MCF 10A (cell line): ENCODE measurements at regions not wholly inside any gene's neighbourhood (a gene's known extent, or its start where the extent isn't known, plus 50 kb on each side); places are given as distances from the start of the nearest gene placed in this dataset.

Source experiments
- BruUV-seq: library from RNA; stranded (reverse); fragments of 400-500 nt; replicated peaks from 2 replicates; lab custom pipeline; 2021; lab: Mats Ljungman, UMichigan
- CTCF ChIA-PET: fragments of 300-600 bp; sonication (Branson Sonifier 250); formaldehyde crosslinking; extraction: SDS; loops from one replicate; lab custom pipeline; 2021; ENCODE audit warnings: antibody characterized with exemption, inconsistent platforms; lab: Yijun Ruan, JAX
- POLR2A ChIA-PET: fragments of 300-600, 350-650 bp; sonication (Branson Sonifier 250); formaldehyde crosslinking; extraction: SDS; loops from one replicate; lab custom pipeline; 2020; ENCODE audit warnings: antibody characterized with exemption, inconsistent platforms; lab: Yijun Ruan, JAX
- DNase-seq: peaks from one replicate; pipeline ENCODE4 v3.0.0-alpha.2; 2018; ENCODE audit not compliant: unreplicated experiment
- H3K27ac Mint-ChIP-seq: one replicate; pipeline ENCODE4 v1.8.0; 2022; ENCODE audit warnings: mild to moderate bottlenecking, low read depth, mixed read lengths; ENCODE audit not compliant: unreplicated experiment
- H3K27me3 Mint-ChIP-seq: one replicate; pipeline ENCODE4 v1.8.0; 2022; ENCODE audit warnings: mixed read lengths; ENCODE audit not compliant: insufficient read depth, unreplicated experiment
- H3K36me3 Mint-ChIP-seq: one replicate; pipeline ENCODE4 v1.8.0; 2022; ENCODE audit warnings: mild to moderate bottlenecking, moderate library complexity, mixed read lengths; ENCODE audit not compliant: insufficient read depth, unreplicated experiment
- H3K4me1 Mint-ChIP-seq: one replicate; pipeline ENCODE4 v1.8.0; 2022; ENCODE audit warnings: mixed read lengths; ENCODE audit not compliant: insufficient read depth, unreplicated experiment
- H3K4me3 Mint-ChIP-seq: one replicate; pipeline ENCODE4 v1.8.0; 2022; ENCODE audit warnings: mild to moderate bottlenecking, moderate library complexity, mixed read lengths; ENCODE audit not compliant: unreplicated experiment
- H3K9me3 Mint-ChIP-seq: one replicate; pipeline ENCODE4 v1.8.0; 2022; ENCODE audit warnings: mixed read lengths; ENCODE audit not compliant: unreplicated experiment
- intact Hi-C: fragments of 100-400 bp; cut with micrococcal nuclease; formaldehyde crosslinking; loops from 2 replicates; pipeline ENCODE4 v1.14.1; 2022
- TF ChIP-seq, protein P1 (sequence below): fragments of 200-600 bp; IDR thresholded peaks from one replicate; pipeline ENCODE4 v1.8.0; 2022; ENCODE audit warnings: antibody characterized with exemption, mild to moderate bottlenecking; ENCODE audit not compliant: unreplicated experiment

- Mint-ChIP-seq H3K27ac (peak overlapping the region; percentile 74), H3K9me3 (no peaks in the 10 kb centered on the region), H3K4me1 (peaks cover 35% of the 10 kb centered on the region), H3K4me3 (no peak overlapping the region), H3K36me3 (no peaks in the 10 kb centered on the region), H3K27me3 (no peaks in the 10 kb centered on the region)
- intact Hi-C loops: no loop called here
- ChIA-PET POLR2A (interaction anchor here (0.5 kb wide), 1 partner anchor 8 kb away, joined by 3 read pairs; no protein-coding TSS in a partner anchor), CTCF (interaction anchor here (0.6 kb wide), 1 partner anchor 48 kb away, joined by 3 read pairs; no protein-coding TSS in a partner anchor)
- DNase-seq: no peak
- BruUV-seq: no TSS peak
- TF ChIP-seq, protein P1, sequence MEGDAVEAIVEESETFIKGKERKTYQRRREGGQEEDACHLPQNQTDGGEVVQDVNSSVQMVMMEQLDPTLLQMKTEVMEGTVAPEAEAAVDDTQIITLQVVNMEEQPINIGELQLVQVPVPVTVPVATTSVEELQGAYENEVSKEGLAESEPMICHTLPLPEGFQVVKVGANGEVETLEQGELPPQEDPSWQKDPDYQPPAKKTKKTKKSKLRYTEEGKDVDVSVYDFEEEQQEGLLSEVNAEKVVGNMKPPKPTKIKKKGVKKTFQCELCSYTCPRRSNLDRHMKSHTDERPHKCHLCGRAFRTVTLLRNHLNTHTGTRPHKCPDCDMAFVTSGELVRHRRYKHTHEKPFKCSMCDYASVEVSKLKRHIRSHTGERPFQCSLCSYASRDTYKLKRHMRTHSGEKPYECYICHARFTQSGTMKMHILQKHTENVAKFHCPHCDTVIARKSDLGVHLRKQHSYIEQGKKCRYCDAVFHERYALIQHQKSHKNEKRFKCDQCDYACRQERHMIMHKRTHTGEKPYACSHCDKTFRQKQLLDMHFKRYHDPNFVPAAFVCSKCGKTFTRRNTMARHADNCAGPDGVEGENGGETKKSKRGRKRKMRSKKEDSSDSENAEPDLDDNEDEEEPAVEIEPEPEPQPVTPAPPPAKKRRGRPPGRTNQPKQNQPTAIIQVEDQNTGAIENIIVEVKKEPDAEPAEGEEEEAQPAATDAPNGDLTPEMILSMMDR: no peak
These were observed 140.8 kb upstream of the RASA1 start for GRCh38 chr5:87126869-87127268.

DNA sequence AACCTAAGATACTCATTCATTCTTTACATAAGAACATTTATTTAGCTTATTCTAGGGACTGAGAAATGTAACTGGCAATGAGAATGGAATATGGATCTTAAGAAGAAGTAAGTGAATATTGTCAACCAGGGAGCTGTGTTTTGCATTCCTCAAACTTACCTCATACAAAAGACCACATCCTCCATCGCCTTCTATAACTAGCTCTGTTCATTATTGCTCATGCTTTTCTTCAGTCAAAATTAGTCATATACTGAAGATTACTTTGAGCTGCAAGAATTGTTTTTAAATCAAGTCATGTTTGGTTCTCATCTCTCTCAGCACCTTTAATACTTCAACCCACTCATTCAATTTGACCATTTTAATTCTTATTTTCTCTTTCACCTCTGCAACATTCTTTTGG, 140.3 kb upstream of the RASA1 start:
- Mint-ChIP-seq H3K9me3 (no peaks in the 10 kb centered on the region), H3K4me3 (no peak overlapping the region)
- intact Hi-C loops: no loop called here

GRCh38 chr5:87127956-87128687, 139.6 kb upstream of the RASA1 start:
- peak; percentile 55 for DNase-seq

More for the DNA sequence above, 140.3 kb upstream of the RASA1 start:
- Mint-ChIP-seq H3K36me3 (no peaks in the 10 kb centered on the region), H3K4me1 (peaks cover 30% of the 10 kb centered on the region), H3K27me3 (no peaks in the 10 kb centered on the region), H3K27ac (peak overlapping the region; percentile 74)
- DNase-seq: no peak
- BruUV-seq: no TSS peak
- POLR2A ChIA-PET: interaction anchor here (0.5 to 0.7 kb wide), 2 partner anchors 9 to 12 kb away, joined by 3 read pairs; no protein-coding TSS in a partner anchor
- CTCF ChIA-PET: no interaction called here
- TF ChIP-seq, protein P1: no peak

GRCh38 chr5:87129046-87129445, 138.6 kb upstream of the RASA1 start:
- ChIA-PET CTCF (no interaction called here), POLR2A (interaction anchor here (1.0 kb wide), 1 partner anchor 17 kb away, joined by 3 read pairs; no protein-coding TSS in a partner anchor)
- no TSS peak for BruUV-seq
- intact Hi-C loops: no loop called here
- Mint-ChIP-seq H3K4me3 (no peak overlapping the region), H3K4me1 (peaks cover 30% of the 10 kb centered on the region), H3K27ac (peak overlapping the region; percentile 20), H3K36me3 (no peaks in the 10 kb centered on the region), H3K9me3 (no peaks in the 10 kb centered on the region), H3K27me3 (no peaks in the 10 kb centered on the region)
- no peak for DNase-seq
- TF ChIP-seq, protein P1: no peak

More at GRCh38 chr5:87127956-87128687, 139.6 kb upstream of the RASA1 start:
- Mint-ChIP-seq H3K4me1 (peaks cover 30% of the 10 kb centered on the region), H3K4me3 (no peak overlapping the region), H3K27ac (peak overlapping the region; percentile 74), H3K36me3 (no peaks in the 10 kb centered on the region), H3K27me3 (no peaks in the 10 kb centered on the region), H3K9me3 (no peaks in the 10 kb centered on the region)
- CTCF ChIA-PET: no interaction called here
- POLR2A ChIA-PET: interaction anchor here (0.5 to 1.0 kb wide), 5 partner anchors 9 to 66 kb away, joined by 3 to 5 read pairs (median 3); no protein-coding TSS in a partner anchor
- intact Hi-C loops: no loop called here
- TF ChIP-seq, protein P1: no peak
- no TSS peak for BruUV-seq
